HL-60/S4 treated with phorbol 12-myristate 13-acetate at 8.2 ng/mL for 4 days and 3 days (cell line): ENCODE measurements at regions not wholly inside any gene's neighbourhood (a gene's known extent, or its start where the extent isn't known, plus 50 kb on each side); places are given as distances from the start of the nearest gene placed in this dataset.

Experiments used
- in situ Hi-C: fragments of 300-500 bp; cut with MboI; formaldehyde crosslinking; loops from 2 replicates; pipeline ENCODE4 v1.15.0; 2022; ENCODE audit warnings: low sequenced_read_pairs

DNA sequence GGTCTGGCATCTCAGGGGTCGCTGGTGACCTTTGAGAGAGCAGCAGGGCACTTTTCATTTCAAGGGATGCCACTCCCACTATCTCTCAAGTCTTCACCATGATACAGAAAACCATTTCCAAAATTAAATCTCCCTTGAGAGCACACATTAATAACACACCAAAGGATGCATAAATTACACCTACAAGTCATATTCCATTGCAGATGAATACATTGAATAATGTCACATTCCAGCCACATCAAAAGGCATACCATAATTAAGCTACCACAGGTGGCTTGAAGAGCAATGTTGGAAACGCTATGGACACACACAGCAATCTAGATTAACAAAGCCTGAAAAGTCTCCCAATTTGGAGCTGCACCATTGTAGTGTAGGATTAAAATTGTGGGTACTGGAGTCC, 353.3 kb upstream of the ZMIZ1 start:
- in situ Hi-C loops = no loop called here

DNA sequence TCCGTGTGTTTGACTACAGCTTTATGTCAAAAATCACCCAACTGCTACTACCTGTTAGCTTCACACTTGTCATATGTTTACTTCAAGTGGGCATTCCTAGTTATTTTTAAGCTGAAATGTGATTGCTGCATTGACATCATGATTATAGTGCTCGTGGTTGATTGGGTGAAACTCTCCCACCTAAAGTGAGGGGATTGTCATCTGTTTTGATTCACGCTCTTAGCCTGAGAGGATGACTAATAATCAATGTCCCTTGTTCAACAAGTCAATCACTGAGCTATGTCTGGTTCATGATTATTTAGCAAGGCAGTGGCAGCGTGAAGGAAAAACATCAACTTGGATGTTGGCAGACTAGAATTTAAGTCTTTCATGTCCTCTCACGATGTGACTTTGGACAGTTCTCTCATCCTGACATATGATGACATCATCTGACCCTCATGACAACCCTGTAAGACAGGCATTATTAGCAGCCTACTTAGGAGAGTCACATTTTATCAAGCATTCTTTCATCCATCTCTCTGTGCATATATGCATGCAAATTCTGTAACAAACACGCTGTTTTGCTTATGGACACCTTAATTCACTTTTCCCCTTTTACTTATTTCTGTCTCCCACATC, 352.6 kb upstream of the ZMIZ1 start:
- in situ Hi-C loops = no loop called here

DNA sequence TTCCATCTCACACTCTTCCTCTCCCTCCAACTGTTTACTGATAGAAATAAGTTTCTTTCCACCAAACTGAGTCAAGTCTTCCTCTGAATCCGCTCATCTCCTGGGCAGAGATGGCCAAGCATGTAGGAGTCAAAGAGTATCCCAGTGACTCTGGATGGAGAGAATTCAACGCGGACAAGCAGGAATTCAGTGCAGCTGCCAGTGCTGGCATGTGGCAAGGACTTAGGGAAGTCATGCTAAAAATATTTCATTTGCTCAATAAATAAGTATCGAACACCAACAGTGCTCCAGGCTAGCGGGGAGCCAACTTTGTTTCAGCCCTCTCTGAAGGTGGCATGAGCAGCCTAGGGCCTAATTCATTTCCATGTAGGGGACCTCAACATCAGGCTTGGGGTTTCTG, 351.6 kb upstream of the ZMIZ1 start:
- in situ Hi-C loops = no loop called here

DNA sequence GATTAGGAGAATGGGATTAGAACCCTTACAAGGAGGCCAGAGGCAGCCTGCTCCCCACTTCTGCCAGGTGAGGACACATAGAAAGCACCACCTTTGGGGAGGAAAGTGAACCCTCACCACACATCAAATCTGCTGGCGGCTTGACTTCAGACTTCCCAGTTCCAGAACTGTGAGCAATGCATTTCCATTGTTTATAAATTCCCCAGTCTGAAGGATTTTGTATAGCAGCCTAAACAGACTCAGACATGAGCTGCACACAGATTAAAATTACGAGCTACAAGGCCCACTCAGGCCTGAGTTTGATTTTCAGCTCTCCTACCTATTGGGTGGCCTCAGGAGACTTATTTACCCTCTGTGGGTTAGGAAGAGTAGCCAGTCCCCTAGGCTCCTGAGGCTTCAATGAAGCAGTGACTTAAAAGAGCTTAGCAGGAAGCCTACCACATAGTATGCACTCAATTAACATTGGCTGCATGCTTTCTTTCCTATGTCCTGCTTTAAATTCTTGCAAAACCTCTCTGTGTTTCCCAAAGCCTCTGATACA, 350.7 kb upstream of the ZMIZ1 start:
- in situ Hi-C loops = no loop called here

DNA sequence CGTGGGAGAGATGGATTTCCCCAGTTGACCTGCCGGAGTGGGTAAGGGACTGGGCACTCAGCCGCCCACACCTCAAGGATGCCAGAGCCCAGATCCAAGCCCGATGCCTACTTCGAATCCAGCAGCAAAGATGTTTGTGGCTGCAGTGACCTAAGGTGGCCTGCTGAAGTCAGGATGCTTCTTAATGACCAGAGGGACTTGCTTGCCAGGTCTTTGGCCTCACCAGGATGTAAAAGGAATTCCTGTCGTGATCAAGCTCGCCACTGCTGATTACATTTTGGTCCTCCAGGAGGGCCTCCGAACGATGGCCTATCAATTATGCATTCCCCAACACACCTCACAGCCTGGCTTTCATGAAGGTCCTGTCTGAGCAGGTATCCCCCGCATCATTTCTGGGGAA, 349.5 kb upstream of the ZMIZ1 start:
- in situ Hi-C loops = no loop called here

DNA sequence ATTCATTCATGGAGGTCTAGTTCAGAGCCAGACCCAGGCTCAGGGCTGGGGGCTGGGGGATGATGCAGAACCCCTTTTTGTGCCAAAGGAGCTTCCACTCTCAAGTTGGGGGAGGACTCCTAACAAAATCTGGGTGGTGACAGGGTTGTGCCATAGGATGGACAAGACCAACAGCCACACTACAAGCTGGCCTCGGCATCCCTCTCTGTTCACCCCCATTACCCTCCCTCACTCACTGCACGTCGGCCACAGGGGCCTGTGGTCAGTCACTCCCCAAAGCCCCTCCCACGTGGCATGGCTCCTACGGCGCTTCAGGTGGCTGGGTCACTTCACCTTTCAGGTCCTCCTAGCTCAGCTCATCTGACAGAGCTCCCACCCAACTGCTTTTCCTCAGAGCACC, 348.7 kb upstream of the ZMIZ1 start:
- in situ Hi-C loops = no loop called here

DNA sequence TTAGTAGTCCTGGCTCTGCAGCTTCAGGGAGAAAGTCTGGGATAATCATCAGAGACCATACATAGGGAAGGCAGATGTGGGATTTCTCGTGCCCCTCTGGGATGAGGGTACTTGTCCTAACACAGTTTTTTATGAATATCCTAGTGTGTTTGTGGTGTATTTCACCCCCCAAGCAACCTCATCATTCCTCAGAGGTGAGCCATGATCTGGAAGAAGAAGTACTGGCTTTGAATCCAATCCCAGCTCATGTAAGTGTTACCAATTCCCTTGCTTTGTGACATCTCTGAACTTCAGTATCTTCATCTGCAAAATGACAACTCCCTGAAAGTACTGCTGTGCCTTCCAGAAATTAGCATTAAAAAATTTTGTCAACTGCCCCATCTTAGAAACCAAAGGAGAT, 347.5 kb upstream of the ZMIZ1 start:
- in situ Hi-C loops = no loop called here

DNA sequence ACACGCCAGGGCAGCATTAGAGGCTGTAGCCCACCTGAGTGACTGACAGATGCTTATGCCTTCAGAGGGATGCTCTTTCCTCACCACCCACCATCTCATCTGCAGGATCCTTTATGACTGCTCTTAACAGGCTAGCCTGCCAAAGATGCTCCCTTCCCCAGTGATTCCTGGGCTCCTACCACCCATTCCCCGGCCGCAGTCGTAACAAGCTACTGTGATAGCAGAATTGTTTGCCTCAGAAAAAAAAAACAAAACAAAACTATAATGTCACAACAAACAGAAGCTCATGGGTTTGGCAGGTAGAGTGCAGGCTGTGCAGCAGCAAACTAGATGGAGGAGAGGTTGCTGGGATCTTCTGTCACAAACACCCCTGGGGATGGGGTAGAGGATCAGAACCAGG, 343.9 kb upstream of the ZMIZ1 start:
- in situ Hi-C loops = no loop called here

DNA sequence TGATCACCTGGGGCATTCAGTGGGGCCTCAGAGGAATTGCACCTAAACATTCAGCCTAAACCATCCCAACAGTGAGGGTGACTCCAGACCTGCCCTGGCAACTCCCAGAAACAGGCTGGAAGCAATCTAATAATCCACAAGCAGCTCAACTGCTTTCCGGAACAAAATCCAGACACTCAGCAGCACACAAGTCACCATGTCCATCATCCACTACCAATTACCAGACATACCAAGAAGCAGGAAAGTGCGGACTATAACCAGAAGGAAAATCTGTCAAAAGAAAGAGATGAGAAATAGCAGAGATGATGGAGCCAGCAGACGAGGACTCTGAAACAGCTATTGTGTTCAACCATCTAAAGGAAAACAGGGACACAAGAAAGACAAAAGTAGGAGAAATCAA, 342.6 kb upstream of the ZMIZ1 start:
- in situ Hi-C loops = no loop called here

DNA sequence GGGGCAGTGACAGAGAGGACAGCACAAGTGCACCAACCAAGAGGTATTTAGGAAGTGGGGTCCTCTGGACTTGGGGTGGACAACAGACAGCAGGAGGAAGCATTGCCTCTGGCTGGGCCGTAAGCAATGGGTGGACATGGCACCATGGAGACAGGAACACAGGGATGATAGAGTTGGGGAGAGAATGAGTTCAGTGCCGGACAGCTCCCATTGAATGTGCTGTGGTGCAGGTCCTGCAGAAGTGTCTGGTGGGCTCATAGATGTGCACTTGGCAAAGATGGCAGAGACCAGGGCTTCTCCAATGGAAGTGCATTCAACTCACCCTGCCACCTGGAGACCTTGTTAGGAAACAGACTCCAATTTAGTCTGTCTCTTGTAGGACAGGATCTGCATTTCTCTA, 341.5 kb upstream of the ZMIZ1 start:
- in situ Hi-C loops = no loop called here

DNA sequence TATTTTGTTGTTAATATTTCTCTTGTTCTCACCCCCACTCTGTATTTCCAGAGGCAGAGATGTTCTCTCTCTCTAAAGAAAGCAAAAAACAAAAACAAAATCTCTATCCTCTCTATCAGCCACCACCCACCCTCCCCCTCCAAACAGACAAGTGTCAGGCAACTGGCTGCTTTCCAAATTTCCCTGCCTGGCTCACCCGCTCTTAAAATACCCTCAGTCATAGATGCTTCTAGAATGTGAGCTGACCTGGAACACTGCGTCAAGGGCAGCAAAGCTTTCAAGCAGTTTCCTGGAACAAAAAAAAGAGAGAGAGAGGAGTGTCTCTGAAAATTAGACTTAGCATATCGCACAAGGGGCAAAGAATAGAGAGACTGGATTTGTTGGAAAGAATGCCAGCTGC, 341.0 kb upstream of the ZMIZ1 start:
- in situ Hi-C loops = no loop called here

DNA sequence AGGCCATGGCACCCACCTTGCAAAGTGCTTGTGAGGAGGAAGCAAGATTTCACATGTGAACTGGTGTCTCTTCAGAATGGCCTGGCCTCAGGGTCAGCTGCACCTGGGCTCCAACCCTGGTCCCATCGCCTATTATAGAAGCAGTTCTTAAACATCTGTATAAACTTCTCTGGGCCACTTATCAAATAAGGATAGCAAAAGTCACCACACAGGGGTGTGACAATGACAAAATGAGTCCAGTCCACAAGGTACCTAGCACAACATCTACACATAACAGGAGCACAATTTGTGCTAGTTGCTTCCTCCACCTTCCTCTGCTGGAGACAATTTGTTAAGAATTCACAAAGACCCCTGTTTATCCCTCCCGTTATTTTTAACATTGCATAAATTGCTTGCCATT, 340.6 kb upstream of the ZMIZ1 start:
- in situ Hi-C loops = no loop called here

DNA sequence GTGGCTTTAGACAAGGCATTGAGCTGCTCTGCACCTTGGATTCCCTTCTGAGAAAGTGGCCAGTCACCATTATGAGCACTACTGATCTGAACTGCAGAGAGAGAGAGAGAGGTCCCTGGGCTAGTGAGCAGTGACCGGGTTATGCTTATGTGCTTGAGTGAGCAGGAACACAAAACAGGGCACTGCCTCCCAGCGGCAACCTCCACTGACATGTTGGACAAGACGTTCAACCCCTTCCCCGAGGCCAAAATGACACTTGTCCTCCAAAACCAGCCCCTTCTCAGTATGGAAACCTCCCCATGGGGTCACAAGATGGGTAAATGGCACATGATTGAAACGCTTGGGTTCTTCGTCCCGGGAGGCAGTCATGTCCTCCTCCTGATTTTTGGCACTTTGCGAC, 339.4 kb upstream of the ZMIZ1 start:
- in situ Hi-C loops = no loop called here

DNA sequence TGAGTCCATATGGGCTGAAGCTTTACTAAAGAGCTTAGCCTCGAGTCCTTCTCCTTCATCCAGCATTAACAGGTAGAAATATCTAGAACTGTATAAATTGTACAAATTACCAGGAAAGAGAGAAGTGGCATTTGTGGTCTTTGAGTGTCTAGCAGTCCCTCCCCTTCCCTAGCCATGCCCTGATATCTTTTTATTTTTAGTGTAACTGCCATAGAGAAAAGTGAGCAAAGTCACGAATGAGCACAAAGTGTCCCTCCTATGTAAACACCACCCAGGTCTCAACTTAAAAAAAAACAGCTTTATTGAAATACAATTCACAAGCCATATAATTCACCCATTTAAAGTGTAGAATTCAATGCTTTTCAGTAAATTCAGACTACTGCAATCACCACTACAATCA, 339.0 kb upstream of the ZMIZ1 start:
- in situ Hi-C loops = no loop called here

DNA sequence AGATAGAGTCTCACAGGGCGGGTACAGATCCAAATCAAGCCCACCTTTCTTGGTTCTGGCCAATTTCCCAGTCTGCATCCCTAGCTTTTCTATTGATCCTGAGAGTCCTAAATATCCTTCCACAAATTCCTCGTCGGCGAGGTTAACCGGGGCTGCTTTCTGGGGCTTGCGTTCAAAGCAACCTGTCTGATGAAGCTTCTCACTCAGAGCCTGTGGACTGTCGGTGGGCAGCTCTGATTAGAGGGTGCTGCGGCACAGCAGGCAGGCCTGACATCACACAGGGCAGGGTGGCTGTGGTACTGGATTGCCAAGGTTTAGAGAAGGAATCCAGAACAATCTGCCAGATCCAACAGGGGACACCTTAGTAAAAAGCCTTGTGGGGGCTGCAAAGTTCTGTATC, 338.0 kb upstream of the ZMIZ1 start:
- in situ Hi-C loops = no loop called here

DNA sequence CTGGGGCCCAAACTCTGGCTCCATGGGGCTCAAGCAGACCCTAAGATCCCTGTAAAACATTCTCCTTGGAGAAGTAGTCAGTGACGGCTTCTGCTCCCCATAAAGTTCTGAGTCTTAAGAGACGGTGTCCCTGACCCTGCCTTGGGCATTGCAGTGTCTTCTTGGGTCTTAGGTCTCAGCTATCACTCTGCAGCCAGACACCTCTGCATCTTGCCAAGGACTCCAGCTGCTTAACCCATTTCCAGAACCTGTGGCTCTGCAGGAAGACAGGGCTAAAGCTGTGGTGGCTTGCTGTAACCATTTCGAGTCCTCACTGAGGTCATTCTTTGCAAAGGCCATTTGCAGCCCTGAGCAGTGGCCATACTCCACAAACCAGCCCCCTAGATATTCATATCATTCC, 337.1 kb upstream of the ZMIZ1 start:
- in situ Hi-C loops = no loop called here

DNA sequence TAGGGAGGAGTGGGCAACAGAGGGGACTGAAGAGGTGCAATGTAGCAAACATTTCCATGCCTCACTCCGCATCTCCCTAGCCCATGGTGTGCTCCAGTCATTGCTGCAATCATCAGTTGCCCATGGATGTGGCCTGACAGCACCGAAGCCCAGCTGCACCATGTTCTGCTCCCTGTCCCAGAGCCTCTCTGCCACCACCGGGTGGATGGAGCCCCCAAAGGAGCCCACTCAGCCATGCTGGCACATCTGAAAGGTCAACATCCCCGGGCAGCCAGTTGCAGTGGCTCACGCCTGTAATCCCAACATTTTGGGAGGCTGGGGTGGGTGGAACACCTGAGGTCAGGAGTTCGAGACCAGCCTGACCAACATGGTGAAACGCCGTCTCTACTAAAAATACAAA, 336.4 kb upstream of the ZMIZ1 start:
- in situ Hi-C loops = no loop called here

DNA sequence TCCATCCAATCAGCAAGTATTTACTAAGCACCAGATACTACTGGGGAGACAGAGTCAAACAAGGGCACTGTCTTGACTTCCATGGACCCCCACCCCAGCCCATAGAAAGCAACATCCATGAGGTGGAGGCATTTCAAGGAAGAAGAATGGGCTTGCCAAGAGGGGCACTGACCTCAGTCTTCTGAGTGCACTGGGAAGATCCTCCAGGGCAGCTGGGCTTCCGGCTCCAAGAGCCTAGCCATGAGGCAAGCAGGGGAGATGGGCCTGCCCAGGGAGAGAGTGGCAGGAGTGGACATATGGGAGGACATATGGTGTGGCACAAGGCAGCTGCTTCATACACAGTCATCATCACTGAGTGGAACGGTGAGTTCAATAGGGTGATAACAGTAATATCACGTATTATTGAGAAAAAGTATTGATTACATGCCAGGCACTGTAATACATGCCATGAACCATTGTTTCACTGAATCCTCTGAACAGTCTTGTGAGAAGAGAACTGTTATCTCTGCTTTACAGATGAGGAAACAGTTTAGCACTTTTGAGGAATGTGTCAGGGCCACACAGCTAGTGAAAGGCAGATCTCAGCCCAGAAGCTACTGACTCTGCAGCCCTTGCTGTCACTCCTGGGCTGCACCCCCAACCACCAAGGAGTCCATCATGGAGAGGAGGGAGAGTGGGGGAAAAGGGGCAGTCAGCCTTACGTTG, 331.7 kb upstream of the ZMIZ1 start:
- in situ Hi-C loops = no loop called here

DNA sequence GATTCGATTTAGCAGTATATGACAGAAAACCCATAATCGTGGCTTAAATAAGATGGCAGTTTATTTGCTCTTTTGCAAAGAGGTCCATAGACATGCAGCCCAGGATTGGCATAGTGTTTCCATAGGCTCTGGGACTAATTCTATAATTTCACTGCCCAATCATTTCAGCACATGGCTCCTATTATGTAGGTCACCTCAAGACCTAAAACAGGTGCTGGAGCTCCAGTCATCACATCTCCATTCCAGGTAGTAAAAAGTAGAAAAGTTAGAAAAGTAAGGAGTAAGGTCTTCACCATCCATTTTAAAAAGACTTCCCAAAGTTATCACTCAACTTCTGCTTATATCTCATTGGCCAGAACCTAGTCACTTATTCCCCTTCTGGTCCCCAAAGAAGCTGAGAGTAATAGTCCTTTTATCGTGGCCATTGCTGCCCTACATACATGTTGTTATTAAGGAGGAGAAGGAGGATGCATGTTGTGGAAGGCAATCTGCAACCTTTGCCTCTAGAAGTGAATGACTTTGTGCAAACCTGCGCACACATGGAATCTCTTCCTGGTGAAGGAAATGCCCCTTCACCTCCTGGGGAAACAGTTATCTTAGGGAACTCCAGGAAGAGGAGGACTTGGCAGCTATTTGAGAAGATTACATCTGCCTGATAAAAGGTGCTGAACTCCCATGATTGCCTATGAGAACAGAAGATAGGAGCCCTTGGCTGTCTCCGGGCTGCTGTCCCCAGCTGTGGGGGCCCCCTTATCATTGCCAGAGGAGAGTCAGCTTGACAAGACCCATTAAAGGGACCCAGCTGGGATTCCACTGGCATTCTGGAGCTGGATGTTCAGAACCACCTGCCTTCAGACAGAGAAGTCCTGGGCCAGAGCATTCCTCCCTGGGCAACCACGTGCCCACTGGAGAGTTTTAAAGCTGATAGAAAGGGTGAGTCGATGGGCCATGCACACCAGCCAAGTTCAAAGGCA, 330.6 kb upstream of the ZMIZ1 start:
- in situ Hi-C loops = no loop called here

DNA sequence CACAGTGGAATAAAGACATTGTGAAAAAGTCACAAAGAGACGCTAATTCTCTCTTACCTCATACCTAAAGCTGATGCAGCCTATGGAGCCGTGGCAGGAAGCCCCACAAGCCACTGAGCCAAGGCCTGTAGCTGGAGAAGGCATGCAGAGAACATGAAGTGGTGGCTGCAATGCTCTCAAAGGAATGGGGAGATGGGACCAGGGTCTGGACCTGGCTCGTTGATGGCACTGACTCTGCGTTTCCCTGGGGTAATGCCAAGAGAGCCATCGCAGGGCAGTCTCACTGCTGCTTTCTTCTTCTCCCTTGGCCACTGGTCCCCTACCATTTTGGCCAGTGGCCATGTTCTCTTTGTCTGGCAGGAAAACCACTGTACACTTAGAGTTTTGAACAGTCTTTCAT, 329.9 kb upstream of the ZMIZ1 start:
- in situ Hi-C loops = no loop called here

DNA sequence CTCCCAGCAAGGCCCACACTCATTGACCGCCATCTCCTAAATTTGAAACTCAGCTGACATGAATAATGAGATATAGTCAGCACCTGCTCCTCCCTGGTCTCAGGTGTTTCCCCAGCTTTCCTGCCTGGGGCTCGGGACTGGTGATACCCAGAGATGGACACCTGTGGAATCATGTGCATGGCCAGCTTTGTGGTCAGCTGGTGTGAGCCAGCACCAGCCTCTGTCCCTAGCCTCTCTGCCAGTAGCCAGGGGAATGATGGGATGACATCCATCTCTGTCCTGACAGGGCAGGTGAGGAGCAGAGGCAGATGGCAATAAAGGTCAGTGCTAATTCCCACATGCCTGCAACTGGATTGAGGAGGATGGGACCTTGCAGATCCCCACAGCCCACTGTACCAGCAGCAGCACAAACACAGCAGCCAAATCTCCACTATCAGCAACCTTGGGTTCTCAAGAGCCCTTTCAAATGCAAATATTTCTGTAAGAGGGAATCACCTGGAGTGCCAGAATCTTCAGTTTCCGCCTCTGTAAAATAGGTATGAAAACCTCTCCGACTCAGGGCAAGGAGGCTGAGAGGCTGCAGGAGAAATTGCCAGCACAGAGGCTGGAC, 329.2 kb upstream of the ZMIZ1 start:
- in situ Hi-C loops = no loop called here
